Endothelial cell of umbilical vein (primary cell): ENCODE measurements at regions not wholly inside any gene's neighbourhood (a gene's known extent, or its start where the extent isn't known, plus 50 kb on each side); places are given as distances from the start of the nearest gene placed in this dataset.

Experiments used
- BruUV-seq: library from RNA; stranded (reverse); fragments of 400-500 nt; replicated peaks from 2 replicates; lab custom pipeline; 2021; lab: Mats Ljungman, UMichigan
- CTCF ChIA-PET: fragments of 300-600, 350-600 bp; sonication (Branson Sonifier 250); formaldehyde crosslinking; loops from one replicate; lab custom pipeline; 2021; ENCODE audit warnings: antibody characterized with exemption, inconsistent platforms; lab: Charles Lee
- POLR2A ChIA-PET: fragments of 300-600, 350-600 bp; sonication (Branson Sonifier 250); formaldehyde crosslinking; loops from one replicate; lab custom pipeline; 2021; ENCODE audit warnings: antibody characterized with exemption, inconsistent platforms; lab: Charles Lee
- DNase-seq: peaks from one replicate; pipeline ENCODE4 v3.0.0-alpha.2; 2011; ENCODE audit warnings: low read depth, low spot score
- FAIRE-seq: peaks from 2 replicates; lab custom pipeline; 2011; peaks lifted over from hg19 to GRCh38; lab: Jason Lieb, UNC
- H2AFZ ChIP-seq: 2 replicates; pipeline ENCODE4 v1.6.0; 2012; ENCODE audit warnings: low read depth, low read length, control low read depth, inconsistent platforms
- H3K27ac ChIP-seq: 2 replicates; pipeline ENCODE4 v1.5.1; 2011; ENCODE audit warnings: low read depth, mild to moderate bottlenecking, control low read depth, low read length, moderate library complexity; ENCODE audit not compliant: insufficient read depth
- H3K27me3 ChIP-seq, 2 experiments: 2 replicates each; pipeline versions ENCODE4 v1.6.0 to v1.6.1; 2011; ENCODE audit warnings: low read length in 2 of 2, mixed read lengths in 1 of 2; ENCODE audit not compliant: control insufficient read depth in 2 of 2, insufficient read depth in 2 of 2
- H3K36me3 ChIP-seq, 2 experiments: 2 replicates in 1 of 2; 3 replicates in 1 of 2; pipeline ENCODE4 v1.5.1; 2011; ENCODE audit warnings: low read length in 2 of 2, mild to moderate bottlenecking in 1 of 2, moderate library complexity in 1 of 2; ENCODE audit not compliant: control insufficient read depth in 2 of 2, insufficient read depth in 2 of 2; ENCODE audit errors: extremely low read depth in 1 of 2
- H3K4me1 ChIP-seq: 3 replicates; pipeline ENCODE4 v1.5.1; 2011; ENCODE audit warnings: mild to moderate bottlenecking, low read length; ENCODE audit not compliant: control insufficient read depth, insufficient read depth; ENCODE audit errors: extremely low read depth
- H3K4me2 ChIP-seq: 2 replicates; pipeline ENCODE4 v1.6.1; 2011; ENCODE audit warnings: low read length, control low read depth, mixed read lengths; ENCODE audit not compliant: insufficient read depth
- H3K4me3 ChIP-seq, 3 experiments: fragments of 200-600 bp in 1 of 3; sonication (generic), shearing (Covaris generic) in 1 of 3; replicated peaks in 1 of 3; 2 replicates each; pipeline ENCODE4 v1.5.1; 2011 to 2016; ENCODE audit warnings: control low read depth in 3 of 3, low read length in 3 of 3, mild to moderate bottlenecking in 2 of 3, inconsistent platforms in 1 of 3, low read depth in 1 of 3, moderate library complexity in 1 of 3; ENCODE audit not compliant: insufficient read depth in 1 of 3
- H3K79me2 ChIP-seq: 2 replicates; pipeline ENCODE4 v1.6.0; 2012; ENCODE audit warnings: low read length, inconsistent platforms; ENCODE audit not compliant: control insufficient read depth, insufficient read depth
- H3K9ac ChIP-seq: replicated peaks from 2 replicates; pipeline ENCODE3; 2011; ENCODE audit warnings: low read length, control low read depth; ENCODE audit not compliant: insufficient read depth; ENCODE audit errors: extremely low read depth
- H3K9me1 ChIP-seq: replicated peaks from 3 replicates; pipeline ENCODE4 v1.6.0; 2011; ENCODE audit warnings: mild to moderate bottlenecking, low read length; ENCODE audit not compliant: control insufficient read depth, insufficient read depth; ENCODE audit errors: extremely low read depth
- H3K9me3 ChIP-seq: replicated peaks from 2 replicates; pipeline ENCODE4 v1.5.1; 2012; ENCODE audit warnings: low read length, inconsistent platforms; ENCODE audit not compliant: control insufficient read depth, insufficient read depth
- H4K20me1 ChIP-seq: replicated peaks from 2 replicates; pipeline ENCODE3; 2011; ENCODE audit warnings: mild to moderate bottlenecking, low read length; ENCODE audit not compliant: control insufficient read depth, insufficient read depth; ENCODE audit errors: extremely low read depth
- EZH2 ChIP-seq: IDR thresholded peaks from 2 replicates; pipeline ENCODE4 v1.6.1; 2012; ENCODE audit warnings: borderline replicate concordance, low read depth, mild to moderate bottlenecking, moderate library complexity, low read length, inconsistent platforms; ENCODE audit not compliant: severe bottlenecking
- FOS ChIP-seq: IDR thresholded peaks from 2 replicates; pipeline ENCODE4 v1.6.1; 2011; ENCODE audit warnings: mild to moderate bottlenecking, low read length, moderate library complexity, borderline replicate concordance; ENCODE audit not compliant: insufficient read depth
- GATA2 ChIP-seq: IDR thresholded peaks from 2 replicates; pipeline ENCODE4 v1.7.0; 2011; ENCODE audit warnings: low read depth, mild to moderate bottlenecking, moderate library complexity, mixed read lengths, low read length; ENCODE audit not compliant: insufficient read length, insufficient read depth
- JUN ChIP-seq: IDR thresholded peaks from 2 replicates; pipeline ENCODE4 v1.6.1; 2011; ENCODE audit warnings: borderline replicate concordance, low read depth; ENCODE audit not compliant: insufficient read length, insufficient read depth
- MAX ChIP-seq: IDR thresholded peaks from 2 replicates; pipeline ENCODE4 v1.6.1; 2011; ENCODE audit not compliant: insufficient read depth, insufficient read length
- MYC ChIP-seq: IDR thresholded peaks from one replicate; pipeline ENCODE4 v1.6.1; 2011; ENCODE audit warnings: mild to moderate bottlenecking, low read depth, low read length
- POLR2A ChIP-seq: IDR thresholded peaks from 2 replicates; pipeline ENCODE4 v1.6.1; 2012; ENCODE audit warnings: low read depth, mild to moderate bottlenecking, control low read depth, low read length
- POLR2AphosphoS5 ChIP-seq: IDR thresholded peaks from 2 replicates; pipeline ENCODE4 v1.6.1; 2012; ENCODE audit warnings: low read depth, mild to moderate bottlenecking, control low read depth, low read length, moderate library complexity; ENCODE audit not compliant: insufficient read depth
- dilution Hi-C: fragments of 300-500 bp; cut with MboI; formaldehyde crosslinking; loops from one replicate; pipeline ENCODE4 v1.15.0; 2019; ENCODE audit warnings: low sequenced_read_pairs; ENCODE audit not compliant: extremely low pct_ligation_motif_present
- intact Hi-C: fragments of 100-400 bp; cut with micrococcal nuclease; formaldehyde crosslinking; loops from one replicate; pipeline ENCODE4 v1.10.0; 2022
- TF ChIP-seq, protein P1 (sequence below), 2 donors: IDR thresholded peaks; 1 replicate in 1 of 2; 2 replicates in 1 of 2; pipeline ENCODE4 v1.5.1; 2011; ENCODE audit warnings: low read length in 2 of 2, mild to moderate bottlenecking in 2 of 2, moderate library complexity in 2 of 2, control low read depth in 1 of 2, inconsistent platforms in 1 of 2, low read depth in 1 of 2; ENCODE audit not compliant: insufficient read depth in 1 of 2; ENCODE audit errors: extremely low read depth in 1 of 2

- intact Hi-C loops: no loop called here
- Histone ChIP-seq H3K9me3 (no peaks in the 10 kb centered on the region), H2AFZ (no peak overlapping the region), H3K9me1 (no peaks in the 10 kb centered on the region), H3K79me2 (no peaks in the 10 kb centered on the region), H4K20me1 (peaks cover 2% of the 10 kb centered on the region), H3K27ac (no peak overlapping the region), H3K4me1 (no peaks in the 10 kb centered on the region), H3K4me2 (no peak overlapping the region), H3K9ac (no peak overlapping the region), H3K36me3 (no peaks in the 10 kb centered on the region), H3K27me3 (no peaks in the 10 kb centered on the region), H3K4me3 (no peak overlapping the region)
- FAIRE-seq (no peak), DNase-seq (no peak)
- POLR2A ChIA-PET: no interaction called here
- TF ChIP-seq MYC (no peak), POLR2AphosphoS5 (no peak), POLR2A (no peak), EZH2 (no peak), FOS (no peak), JUN (no peak), GATA2 (no peak), MAX (no peak)
- TF ChIP-seq, protein P1, sequence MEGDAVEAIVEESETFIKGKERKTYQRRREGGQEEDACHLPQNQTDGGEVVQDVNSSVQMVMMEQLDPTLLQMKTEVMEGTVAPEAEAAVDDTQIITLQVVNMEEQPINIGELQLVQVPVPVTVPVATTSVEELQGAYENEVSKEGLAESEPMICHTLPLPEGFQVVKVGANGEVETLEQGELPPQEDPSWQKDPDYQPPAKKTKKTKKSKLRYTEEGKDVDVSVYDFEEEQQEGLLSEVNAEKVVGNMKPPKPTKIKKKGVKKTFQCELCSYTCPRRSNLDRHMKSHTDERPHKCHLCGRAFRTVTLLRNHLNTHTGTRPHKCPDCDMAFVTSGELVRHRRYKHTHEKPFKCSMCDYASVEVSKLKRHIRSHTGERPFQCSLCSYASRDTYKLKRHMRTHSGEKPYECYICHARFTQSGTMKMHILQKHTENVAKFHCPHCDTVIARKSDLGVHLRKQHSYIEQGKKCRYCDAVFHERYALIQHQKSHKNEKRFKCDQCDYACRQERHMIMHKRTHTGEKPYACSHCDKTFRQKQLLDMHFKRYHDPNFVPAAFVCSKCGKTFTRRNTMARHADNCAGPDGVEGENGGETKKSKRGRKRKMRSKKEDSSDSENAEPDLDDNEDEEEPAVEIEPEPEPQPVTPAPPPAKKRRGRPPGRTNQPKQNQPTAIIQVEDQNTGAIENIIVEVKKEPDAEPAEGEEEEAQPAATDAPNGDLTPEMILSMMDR (IDR thresholded peaks at IDR 0.05; ENCODE audit: extremely low read depth in 1 of 2, insufficient read depth in 1 of 2, low read depth in 1 of 2, low read length in 2 of 2): no peak
- CTCF ChIA-PET: interaction anchor here (0.6 to 1.2 kb wide), 4 partner anchors 12 to 638 kb away, joined by 3 to 7 read pairs (median 5); no protein-coding TSS in a partner anchor
- no TSS peak for BruUV-seq
- dilution Hi-C loops: no loop called here
These were observed 89.2 kb downstream of the KCNRG start for GRCh38 chr13:50104493-50104892.
